ENCODE measurements at regions not wholly inside any gene's neighbourhood (a gene's known extent, or its start where the extent isn't known, plus 50 kb on each side); places are given as distances from the start of the nearest gene placed in this dataset.

- POLR2A ChIA-PET (ENCODE audit: unreplicated experiment) = no interaction called here
- Histone ChIP-seq H3K4me3 (ENCODE audit: low read length) (no peak overlapping the region), H4K20me1 (ENCODE audit: low read length) (no peaks in the 10 kb centered on the region), H3K27me3 (ENCODE audit: low read length) (no peaks in the 10 kb centered on the region), H3K4me1 (ENCODE audit: insufficient read depth, low read length) (no peaks in the 10 kb centered on the region), H3K79me2 (ENCODE audit: low read length) (no peaks in the 10 kb centered on the region), H2AFZ (ENCODE audit: low read length) (no peak overlapping the region), H3K9me2 (replicated peaks; ENCODE audit: low read length) (no peaks in the 10 kb centered on the region), H3K36me3 (ENCODE audit: low read depth, low read length) (no peaks in the 10 kb centered on the region), H3K9me3 (ENCODE audit: low read length) (no peaks in the 10 kb centered on the region), H3K9ac (ENCODE audit: low read length) (no peak overlapping the region), H3K27ac (ENCODE audit: low read length) (no peak overlapping the region), H3F3A (ENCODE audit: low read length, unreplicated experiment) (no peaks in the 10 kb centered on the region), H3K4me2 (ENCODE audit: low read length) (no peak overlapping the region)
- DNase-seq = no peak
- BruUV-seq (replicated peaks) = no TSS peak
- TF ChIP-seq EZH2phosphoT487 (IDR thresholded peaks at IDR 0.05; ENCODE audit: borderline replicate concordance, low read length) (no peak), EZH2 (IDR thresholded peaks at IDR 0.05; ENCODE audit: low read length, unreplicated experiment) (no peak), CTCF (conservative IDR thresholded peaks at IDR 0.05; ENCODE audit: low read depth, low read length) (no peak)
- intact Hi-C loops (cut with micrococcal nuclease) = no loop called here
- CTCF ChIA-PET = no interaction called here
- ATAC-seq = no peak
Observed at GRCh38 chr7:69129951-69130350, 468.3 kb upstream of the AUTS2 start.

- Histone ChIP-seq H3K27ac (ENCODE audit: low read length) (no peak overlapping the region), H3K36me3 (ENCODE audit: low read depth, low read length) (no peaks in the 10 kb centered on the region), H3K4me3 (ENCODE audit: low read length) (no peak overlapping the region), H3K4me1 (ENCODE audit: insufficient read depth, low read length) (no peaks in the 10 kb centered on the region), H3K27me3 (ENCODE audit: low read length) (no peaks in the 10 kb centered on the region), H3K4me2 (ENCODE audit: low read length) (no peak overlapping the region), H4K20me1 (ENCODE audit: low read length) (no peaks in the 10 kb centered on the region), H3K9me2 (replicated peaks; ENCODE audit: low read length) (no peaks in the 10 kb centered on the region), H3K9ac (ENCODE audit: low read length) (no peak overlapping the region), H3F3A (ENCODE audit: low read length, unreplicated experiment) (no peaks in the 10 kb centered on the region), H2AFZ (ENCODE audit: low read length) (no peak overlapping the region), H3K9me3 (ENCODE audit: low read length) (no peaks in the 10 kb centered on the region), H3K79me2 (ENCODE audit: low read length) (no peaks in the 10 kb centered on the region)
- CTCF ChIA-PET = no interaction called here
- no TSS peak for BruUV-seq (replicated peaks)
- ATAC-seq (no peak), DNase-seq (no peak)
- POLR2A ChIA-PET (ENCODE audit: unreplicated experiment) = no interaction called here
- TF ChIP-seq CTCF (conservative IDR thresholded peaks at IDR 0.05; ENCODE audit: low read depth, low read length) (no peak), EZH2 (IDR thresholded peaks at IDR 0.05; ENCODE audit: low read length, unreplicated experiment) (no peak), EZH2phosphoT487 (IDR thresholded peaks at IDR 0.05; ENCODE audit: borderline replicate concordance, low read length) (no peak)
- intact Hi-C loops (cut with micrococcal nuclease) = no loop called here
Observed at GRCh38 chr7:69130396-69130795, 467.9 kb upstream of the AUTS2 start.

- no peak for DNase-seq
- H4K20me1 ChIP-seq (ENCODE audit: low read length) = no peaks in the 10 kb centered on the region
- intact Hi-C loops (cut with micrococcal nuclease) = no loop called here
- H2AFZ ChIP-seq (ENCODE audit: low read length) = no peak overlapping the region
- H3K27ac ChIP-seq (ENCODE audit: low read length) = no peak overlapping the region
- H3K9me2 ChIP-seq (replicated peaks; ENCODE audit: low read length) = no peaks in the 10 kb centered on the region
- H3K27me3 ChIP-seq (ENCODE audit: low read length) = no peaks in the 10 kb centered on the region
- H3K9me3 ChIP-seq (ENCODE audit: low read length) = no peaks in the 10 kb centered on the region
- H3K79me2 ChIP-seq (ENCODE audit: low read length) = no peaks in the 10 kb centered on the region
- BruUV-seq (replicated peaks) = no TSS peak
- H3F3A ChIP-seq (ENCODE audit: low read length, unreplicated experiment) = no peaks in the 10 kb centered on the region
- no peak overlapping the region for H3K4me2 ChIP-seq (ENCODE audit: low read length)
- ATAC-seq = no peak
- H3K9ac ChIP-seq (ENCODE audit: low read length) = no peak overlapping the region
- POLR2A ChIA-PET (ENCODE audit: unreplicated experiment) = no interaction called here
- no peaks in the 10 kb centered on the region for H3K36me3 ChIP-seq (ENCODE audit: low read depth, low read length)
- no peaks in the 10 kb centered on the region for H3K4me1 ChIP-seq (ENCODE audit: insufficient read depth, low read length)
- H3K4me3 ChIP-seq (ENCODE audit: low read length) = no peak overlapping the region
- CTCF ChIA-PET = no interaction called here
- TF ChIP-seq EZH2phosphoT487 (IDR thresholded peaks at IDR 0.05; ENCODE audit: borderline replicate concordance, low read length) (no peak), EZH2 (IDR thresholded peaks at IDR 0.05; ENCODE audit: low read length, unreplicated experiment) (no peak), CTCF (conservative IDR thresholded peaks at IDR 0.05; ENCODE audit: low read depth, low read length) (no peak)
Observed at GRCh38 chr7:69134316-69134715, 464.0 kb upstream of the AUTS2 start.
